Hindlimb muscle (tissue), 1 donor: ENCODE measurements at regions not wholly inside any gene's neighbourhood (a gene's known extent, or its start where the extent isn't known, plus 50 kb on each side); places are given as distances from the start of the nearest gene placed in this dataset.

ENCODE experiments used
- DNase-seq: peaks from one replicate; pipeline ENCODE4 v3.0.0-alpha.2; 2013

GRCh38 chr4:126956184-126956897, 676.4 kb upstream of the INTU start:
- no peak for DNase-seq

- DNase-seq = no peak
Measured at GRCh38 chr4:126957556-126957955, 675.2 kb upstream of the INTU start.

DNA sequence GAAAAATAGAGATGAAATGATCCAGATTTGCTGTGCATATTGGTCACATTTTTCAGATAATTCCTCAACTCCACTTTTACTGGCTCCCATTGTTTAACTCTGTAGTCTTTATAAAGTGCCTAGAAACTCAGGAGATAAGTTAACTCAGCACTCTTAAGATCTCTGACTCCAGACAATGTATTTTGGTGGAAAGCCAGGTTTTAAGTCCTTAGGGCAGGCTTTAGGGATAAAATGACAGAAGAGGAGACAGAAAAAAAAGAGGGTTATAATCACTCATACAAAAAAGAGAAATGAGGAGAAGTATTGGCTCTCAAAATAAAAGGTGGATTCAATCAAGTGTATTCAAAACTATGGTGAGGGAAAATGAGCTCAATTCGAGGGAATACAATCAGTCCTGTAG, 674.8 kb upstream of the INTU start:
- no peak for DNase-seq

GRCh38 chr4:126958482-126958881, 674.3 kb upstream of the INTU start:
- no peak for DNase-seq

DNA sequence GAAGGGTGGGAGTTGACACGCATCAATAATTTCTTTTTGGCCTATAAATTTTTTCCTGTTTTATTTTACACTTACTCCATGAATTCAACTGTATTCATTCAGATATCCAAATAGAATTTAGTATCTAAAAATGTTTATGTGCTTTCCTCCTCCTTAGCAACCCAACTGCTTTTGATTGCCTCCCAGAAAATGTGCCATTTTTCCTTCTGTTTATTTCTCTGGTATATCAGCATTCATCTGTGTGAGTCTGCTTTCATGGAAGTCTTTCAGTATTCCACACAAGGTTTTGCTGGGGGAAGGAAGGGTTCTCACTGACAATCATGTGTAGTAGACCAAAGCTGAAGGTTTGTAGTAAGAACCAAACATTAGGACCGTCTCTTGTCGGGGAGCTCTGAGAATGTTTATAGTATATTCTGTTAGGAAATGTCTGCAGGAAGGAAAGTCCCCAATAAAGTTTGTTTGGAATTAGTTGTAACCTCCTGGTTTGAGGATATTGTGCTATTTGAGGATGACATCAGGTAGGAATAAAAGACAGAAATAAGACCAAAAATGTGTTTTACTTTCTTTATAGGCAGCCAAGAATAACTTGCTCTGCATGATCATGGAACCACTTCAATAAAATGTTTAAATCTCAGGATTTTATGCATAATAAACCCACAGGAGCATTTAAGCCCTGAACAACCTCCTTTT, 673.6 kb upstream of the INTU start:
- no peak for DNase-seq

- DNase-seq = no peak
Measured at GRCh38 chr4:126960760-126961159, 672.0 kb upstream of the INTU start.

- no peak for DNase-seq
Measured at GRCh38 chr4:126961661-126962060, 671.1 kb upstream of the INTU start.

DNA sequence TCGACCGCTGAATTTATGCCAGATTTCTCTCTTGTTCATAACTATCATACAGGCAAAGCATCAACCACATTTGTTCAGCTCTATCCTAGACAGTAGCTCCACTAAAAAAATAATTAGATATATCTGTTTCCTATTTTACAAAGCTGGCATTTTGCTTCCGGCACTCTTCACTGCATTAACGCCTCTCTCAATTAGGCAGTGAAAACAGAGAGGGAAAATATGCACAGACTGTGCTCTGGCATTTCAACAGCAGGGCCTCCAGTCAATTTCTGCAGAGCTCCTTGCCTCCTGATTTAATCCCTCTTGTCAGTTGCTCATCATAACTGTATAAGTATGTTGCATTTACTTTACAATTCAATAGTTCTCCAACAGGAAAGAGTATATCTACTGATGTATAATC, 666.9 kb upstream of the INTU start:
- DNase-seq = no peak

DNA sequence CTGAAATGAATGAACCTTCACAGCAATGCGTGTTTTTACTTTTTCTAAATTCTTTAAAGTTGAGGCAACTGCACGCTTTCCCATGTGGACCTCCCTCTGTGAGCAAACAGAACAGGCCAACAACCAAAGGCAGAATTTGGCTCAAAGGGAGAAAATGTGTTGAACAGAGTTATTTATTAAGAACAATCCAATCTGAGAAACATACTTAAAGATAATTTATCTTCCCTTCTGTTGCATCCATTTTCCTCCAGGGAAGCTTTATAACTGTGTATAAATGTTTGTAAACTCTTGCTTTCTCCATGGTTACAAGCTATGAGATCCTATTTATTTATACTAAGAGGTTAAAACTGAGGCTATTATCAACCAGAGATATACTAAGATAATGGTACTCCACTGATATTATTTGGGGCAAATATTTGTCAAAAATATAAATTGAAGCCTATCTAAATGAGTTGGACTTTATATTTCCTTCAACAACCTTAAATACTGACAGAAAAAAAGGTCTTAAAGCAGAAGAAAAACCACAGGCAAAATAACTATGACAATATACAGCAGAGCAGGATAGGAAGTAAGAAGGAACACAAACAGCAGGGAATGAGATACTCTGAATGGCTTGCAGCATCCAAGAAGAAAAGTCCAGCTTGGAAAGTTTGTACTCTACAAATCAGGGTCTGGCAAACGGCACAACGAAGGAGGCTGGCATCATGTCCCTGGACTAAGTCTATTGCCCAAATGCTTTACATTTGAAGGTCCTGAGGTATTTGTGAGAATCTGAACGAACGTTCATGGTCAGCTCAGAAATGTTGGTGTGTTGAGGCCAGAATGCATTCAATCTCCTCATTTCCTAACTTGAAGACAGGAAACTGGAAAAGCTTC, 663.2 kb upstream of the INTU start:
- peak; percentile 64 for DNase-seq

- DNase-seq = no peak
Measured at GRCh38 chr4:126973201-126973600, 659.6 kb upstream of the INTU start.

DNA sequence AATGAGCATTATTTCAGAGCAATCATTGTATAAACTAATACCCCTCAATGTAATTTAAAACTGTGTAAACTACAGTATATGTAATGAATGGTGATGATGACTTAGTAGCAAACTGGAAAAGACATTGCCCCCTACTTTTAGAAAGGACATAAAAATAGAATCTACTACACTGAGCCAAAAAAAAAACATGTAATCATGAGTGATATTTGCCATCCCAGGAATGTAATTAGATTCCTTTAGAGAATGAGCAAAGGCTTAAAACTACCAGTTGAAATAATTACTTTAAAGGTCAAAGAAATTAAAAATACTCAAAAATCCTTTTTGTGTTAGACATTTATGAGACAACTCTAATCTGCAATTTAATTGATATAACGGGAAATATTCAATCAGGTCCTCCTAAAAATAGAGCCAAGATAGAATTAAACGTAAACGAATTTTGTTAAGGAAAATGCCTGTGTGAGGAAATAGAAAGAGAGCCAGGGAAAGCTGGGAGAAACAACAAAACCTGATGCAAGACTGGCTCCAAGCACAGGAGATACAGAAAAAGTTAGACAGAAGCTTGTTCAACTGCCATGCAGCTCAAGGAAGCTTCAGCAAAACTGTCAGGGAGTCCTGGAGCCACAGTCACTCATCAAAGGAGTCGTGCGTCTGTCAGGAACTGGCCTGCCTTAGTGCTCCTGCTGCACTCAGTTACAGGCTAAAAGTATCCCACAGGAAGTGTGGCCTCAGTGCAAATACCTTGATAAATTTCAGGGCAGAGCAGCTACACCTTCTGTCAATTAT, 655.7 kb upstream of the INTU start:
- no peak for DNase-seq

GRCh38 chr4:126986005-126986404, 646.8 kb upstream of the INTU start:
- no peak for DNase-seq

GRCh38 chr4:126986828-126987227, 645.9 kb upstream of the INTU start:
- no peak for DNase-seq

- no peak for DNase-seq
Measured at GRCh38 chr4:126991965-126992364, 640.8 kb upstream of the INTU start.

DNA sequence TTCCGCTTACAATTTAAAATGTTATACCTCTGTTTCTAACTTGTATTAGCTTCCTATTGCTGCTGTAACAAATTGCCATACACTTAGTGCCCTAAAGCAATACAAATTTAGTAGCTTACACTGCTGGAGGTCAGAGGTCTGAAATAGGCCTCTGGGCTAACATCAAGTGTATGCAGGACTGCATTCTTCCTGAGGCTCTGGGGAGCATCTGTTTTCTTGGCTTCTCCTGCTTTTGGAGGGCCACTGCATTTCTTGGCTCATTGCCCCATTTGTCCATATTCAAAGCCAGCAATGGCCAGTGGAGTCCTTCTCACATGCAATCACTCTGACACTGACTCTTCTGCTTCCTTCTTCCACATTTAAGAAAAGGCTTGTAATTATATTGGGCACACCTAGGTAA, 639.8 kb upstream of the INTU start:
- no peak for DNase-seq

- no peak for DNase-seq
Measured at GRCh38 chr4:126993351-126993750, 639.4 kb upstream of the INTU start.

- no peak for DNase-seq
Measured at GRCh38 chr4:126995235-126995634, 637.5 kb upstream of the INTU start.

DNA sequence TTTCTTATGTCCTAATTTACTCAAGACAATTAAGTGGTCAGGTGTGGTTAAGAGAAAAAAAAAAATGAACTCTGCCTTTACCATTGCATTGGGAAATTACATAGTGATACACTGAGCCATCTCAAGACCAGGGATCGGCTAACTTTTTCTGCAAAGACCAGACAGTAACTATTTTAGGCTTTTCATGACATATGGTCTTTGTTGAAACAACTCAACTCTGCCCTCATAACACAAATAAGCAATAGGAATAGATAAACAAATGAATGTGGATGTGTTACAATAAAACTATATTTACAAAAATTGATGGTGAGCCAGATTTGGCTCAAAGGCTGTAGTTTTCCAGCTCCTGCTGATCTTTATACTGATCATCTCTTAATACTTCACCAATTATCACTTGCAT, 632.6 kb upstream of the INTU start:
- DNase-seq = no peak

- no peak for DNase-seq
Measured at GRCh38 chr4:127000846-127001245, 631.9 kb upstream of the INTU start.

- no peak for DNase-seq
Measured at GRCh38 chr4:127001933-127002332, 630.8 kb upstream of the INTU start.

DNA sequence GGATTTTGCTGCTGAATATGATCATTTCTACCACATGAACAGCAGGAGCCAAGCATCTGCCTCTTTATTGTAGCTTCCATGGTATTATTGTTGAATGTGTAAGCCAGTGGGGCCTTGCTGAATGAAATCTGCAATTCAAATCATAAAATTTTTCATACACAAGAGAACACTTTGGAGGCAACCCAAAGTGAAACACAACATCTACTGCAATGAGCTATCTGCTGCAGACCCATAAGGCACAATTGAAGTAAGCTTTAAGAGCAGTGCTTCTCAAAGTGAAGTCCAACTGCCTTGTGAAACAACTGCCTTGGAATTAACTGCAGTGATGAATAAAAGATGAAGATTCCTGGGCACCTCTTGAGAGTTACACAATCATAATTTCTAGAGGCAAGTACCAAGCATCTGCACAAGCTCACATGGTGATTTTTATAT, 626.3 kb upstream of the INTU start:
- DNase-seq = peak; percentile 77

GRCh38 chr4:127007305-127007704, 625.5 kb upstream of the INTU start:
- DNase-seq = no peak

DNA sequence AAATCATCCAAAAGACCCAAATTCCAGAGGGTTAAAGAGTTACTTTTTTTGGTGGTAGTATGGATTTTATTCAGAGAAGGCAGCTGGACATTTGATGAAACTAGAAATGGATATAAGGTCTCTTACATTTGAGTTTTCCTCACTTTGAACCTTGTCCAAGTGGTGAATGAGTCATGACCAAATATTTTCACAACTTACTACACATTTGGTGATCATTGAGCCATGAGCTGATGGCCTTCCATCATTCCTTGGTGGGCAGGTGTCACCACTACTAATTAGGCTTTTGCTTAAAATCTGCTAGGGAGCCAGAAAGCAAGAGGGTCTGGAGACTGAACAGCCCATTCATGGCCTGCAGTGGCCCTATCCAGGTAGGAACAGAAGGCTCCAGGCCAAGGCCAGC, 620.2 kb upstream of the INTU start:
- DNase-seq = no peak
